ELR (cell line): ENCODE measurements at regions not wholly inside any gene's neighbourhood (a gene's known extent, or its start where the extent isn't known, plus 50 kb on each side); places are given as distances from the start of the nearest gene placed in this dataset.

Source experiments
- DNase-seq: peaks from one replicate; pipeline ENCODE4 v3.0.0-alpha.2; 2015; ENCODE audit warnings: low read depth

DNA sequence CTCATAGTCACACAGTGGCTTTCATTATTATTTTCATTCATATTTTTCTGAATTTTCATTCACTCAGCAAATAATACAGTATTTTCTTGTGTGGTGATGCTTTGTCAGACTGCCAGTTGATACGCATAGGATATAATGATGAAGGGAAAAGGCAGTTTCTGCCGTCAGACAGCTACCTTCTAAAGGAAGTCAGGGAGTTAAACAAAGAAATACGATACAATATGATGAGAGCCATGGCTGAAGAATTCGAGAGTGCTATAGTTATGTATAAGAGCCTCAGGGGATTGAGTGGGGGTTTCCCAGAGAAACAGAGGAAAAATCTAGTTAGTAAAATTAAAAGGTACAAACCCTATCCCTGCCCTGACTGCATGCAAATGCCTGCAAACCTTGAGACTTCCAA lies 479.1 kb downstream of the OLFM4 start:
- DNase-seq: no peak

DNA sequence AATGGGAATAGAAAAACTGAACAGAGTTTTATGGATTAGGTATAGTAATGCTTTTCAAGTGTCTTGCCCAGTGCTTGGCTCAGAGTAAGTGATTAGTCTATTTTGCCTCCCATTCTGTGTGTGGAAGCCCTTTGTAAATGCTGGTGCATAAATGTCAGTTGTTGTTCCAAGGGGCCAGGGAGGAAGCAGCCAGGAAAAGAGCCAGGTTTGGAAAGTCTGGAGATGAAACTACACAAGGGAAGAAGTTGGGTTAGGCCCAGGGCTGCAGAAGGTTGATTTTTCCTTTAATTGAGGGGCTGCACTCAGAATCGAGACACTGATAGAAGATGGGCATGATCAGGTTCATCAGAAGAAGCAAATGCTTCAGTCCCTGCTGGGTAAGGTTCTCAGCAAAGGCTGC lies 484.0 kb downstream of the OLFM4 start:
- DNase-seq: no peak

DNA sequence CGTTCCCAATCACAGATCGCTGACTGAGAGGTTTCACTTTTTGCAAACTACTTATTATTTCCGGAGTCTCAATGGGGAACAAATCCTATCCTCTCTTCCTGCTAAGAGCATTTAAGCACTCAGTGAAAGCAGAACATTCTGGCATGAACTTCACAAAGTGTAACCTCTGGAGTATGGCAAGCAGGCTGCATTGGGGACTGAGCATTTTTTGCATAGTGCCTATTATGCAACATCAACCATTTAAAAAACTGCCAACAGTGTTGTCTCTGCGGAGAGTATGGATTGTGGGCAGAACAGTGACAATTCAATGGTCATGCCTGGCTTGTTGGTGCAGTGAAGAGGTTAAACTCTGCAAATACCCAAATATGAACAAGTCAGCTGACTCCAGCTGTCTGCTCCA lies 484.6 kb downstream of the OLFM4 start:
- no peak for DNase-seq

DNA sequence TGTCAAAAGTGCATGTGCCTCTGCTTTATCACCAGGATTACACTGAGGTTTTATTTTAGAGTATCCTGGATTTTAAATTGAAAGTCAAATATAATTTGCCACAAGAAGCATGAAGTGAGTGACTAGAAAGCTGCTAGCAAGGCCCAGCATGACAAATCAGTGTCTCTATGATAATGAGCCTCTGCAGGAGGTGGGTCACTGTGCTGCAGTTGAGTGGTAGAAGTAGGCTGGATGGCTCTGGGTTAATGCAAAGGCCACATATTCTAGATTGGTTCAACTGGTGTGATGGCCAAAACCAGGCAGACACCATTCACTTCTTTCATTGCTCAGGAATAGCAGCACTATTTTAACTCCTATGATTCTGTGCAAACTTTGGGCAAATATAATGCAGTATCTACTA lies 491.5 kb downstream of the OLFM4 start:
- DNase-seq: no peak

GRCh38 chr13:53522034-53522433 lies 493.4 kb downstream of the OLFM4 start:
- no peak for DNase-seq

- DNase-seq: no peak
Observed at GRCh38 chr13:53537586-53537985, 509.0 kb downstream of the OLFM4 start.

- DNase-seq: no peak
Observed at GRCh38 chr13:53545340-53545941, 516.8 kb downstream of the OLFM4 start.

GRCh38 chr13:53560556-53560955 lies 531.9 kb downstream of the OLFM4 start:
- no peak for DNase-seq

DNA sequence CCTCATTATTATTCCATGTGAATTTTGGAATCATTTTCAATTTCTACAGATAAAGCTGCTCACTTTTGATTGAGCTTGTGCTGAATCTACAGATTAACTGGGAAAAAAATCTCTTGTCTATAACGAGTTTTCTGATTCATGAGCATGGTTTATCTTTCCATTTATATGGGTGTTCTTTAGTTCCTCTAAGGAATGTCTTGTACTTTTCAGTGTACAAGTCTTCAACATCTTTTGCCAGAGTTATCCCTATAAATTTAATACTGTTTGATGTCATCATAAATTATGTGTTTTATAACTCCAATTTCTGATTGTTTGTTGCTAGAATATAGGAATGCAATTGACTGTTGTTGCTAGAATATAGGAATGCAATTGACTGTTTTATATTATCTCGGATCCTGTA lies 533.8 kb downstream of the OLFM4 start:
- no peak for DNase-seq

DNA sequence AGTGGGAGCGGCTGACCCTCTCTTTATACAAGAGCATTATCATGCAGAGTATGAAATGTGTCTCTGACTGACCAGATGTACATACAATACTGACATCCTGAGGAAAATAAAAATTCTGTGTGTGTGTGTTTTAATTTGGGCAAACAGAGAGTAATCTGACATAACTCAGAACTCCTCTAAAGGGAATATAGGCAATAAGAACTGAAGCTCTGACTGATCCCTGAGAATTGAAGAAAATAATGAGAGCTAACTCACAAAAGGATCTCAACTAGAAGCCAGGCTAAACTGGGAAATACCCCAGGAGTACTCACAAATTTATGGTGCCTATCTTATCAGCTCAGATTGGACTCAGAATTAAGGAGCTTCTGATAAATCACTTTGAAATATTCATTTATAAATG lies 539.9 kb downstream of the OLFM4 start:
- no peak for DNase-seq

DNA sequence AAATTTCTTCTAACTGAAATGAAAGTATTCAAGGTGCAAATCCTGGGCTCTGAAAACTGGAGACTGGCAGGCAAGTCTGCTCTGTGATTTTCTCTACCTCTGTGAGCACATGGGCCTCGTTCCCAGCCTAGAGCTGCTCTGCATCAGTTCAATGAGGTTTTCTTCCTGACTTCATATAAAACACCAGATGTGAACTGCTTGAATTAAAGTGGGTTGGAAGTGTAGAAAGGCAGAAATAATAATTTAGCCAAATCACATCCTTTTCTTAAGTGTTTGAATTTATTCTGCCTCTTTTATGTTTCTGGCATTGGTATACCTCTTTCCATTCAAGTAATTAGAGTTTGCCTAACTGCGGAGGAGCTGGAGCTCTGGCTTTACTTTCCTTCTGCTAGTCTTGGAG lies 540.8 kb downstream of the OLFM4 start:
- DNase-seq: no peak

GRCh38 chr13:53601113-53601512 lies 572.5 kb downstream of the OLFM4 start:
- DNase-seq: no peak

GRCh38 chr13:53605326-53605725 lies 576.7 kb downstream of the OLFM4 start:
- no peak for DNase-seq

GRCh38 chr13:53612200-53612599 lies 583.6 kb downstream of the OLFM4 start:
- DNase-seq: no peak

DNA sequence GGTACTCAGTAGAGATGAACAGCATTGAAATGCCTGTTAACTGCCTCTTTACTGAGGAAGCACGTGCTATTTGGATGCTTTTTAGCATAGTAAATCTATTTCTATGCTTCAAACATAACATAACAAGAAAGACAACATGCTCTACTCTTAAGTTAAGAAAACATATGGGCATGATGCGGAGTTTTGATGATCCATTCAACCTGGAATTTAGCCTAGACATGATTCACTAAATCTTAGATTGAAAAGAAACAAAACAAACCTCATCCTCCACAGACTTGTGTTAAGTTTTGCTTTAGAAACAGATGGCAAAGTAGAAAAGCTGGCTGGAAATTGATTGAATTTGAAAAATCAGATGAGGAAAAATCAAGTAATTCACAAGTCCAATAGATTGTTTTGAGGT lies 593.8 kb downstream of the OLFM4 start:
- no peak for DNase-seq

- DNase-seq: no peak
Observed at GRCh38 chr13:53623146-53623545, 594.5 kb downstream of the OLFM4 start.

- no peak for DNase-seq
Observed at GRCh38 chr13:53631511-53631910, 602.9 kb downstream of the OLFM4 start.

DNA sequence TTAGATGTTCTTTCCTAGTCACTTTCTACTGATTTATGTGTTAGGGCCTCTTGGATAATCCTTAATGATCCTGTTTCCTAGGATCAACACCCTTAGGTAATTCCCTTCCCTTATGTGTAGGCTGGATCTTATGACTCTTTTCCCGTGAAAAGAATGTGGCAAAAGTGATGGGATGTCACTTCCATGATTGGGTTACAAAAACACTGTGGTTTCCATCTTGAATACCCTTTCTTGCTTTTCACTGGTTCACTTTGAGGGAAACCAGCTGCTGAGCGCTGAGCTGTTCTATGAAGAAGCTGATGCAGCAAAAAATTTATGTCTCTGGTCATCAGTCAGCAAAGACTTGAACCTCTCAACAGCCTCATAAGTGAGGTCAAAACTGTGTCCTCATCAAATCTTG lies 609.4 kb downstream of the OLFM4 start:
- DNase-seq: no peak

GRCh38 chr13:53642306-53642705 lies 613.7 kb downstream of the OLFM4 start:
- no peak for DNase-seq

GRCh38 chr13:53648673-53649072 lies 620.1 kb downstream of the OLFM4 start:
- DNase-seq: no peak

DNA sequence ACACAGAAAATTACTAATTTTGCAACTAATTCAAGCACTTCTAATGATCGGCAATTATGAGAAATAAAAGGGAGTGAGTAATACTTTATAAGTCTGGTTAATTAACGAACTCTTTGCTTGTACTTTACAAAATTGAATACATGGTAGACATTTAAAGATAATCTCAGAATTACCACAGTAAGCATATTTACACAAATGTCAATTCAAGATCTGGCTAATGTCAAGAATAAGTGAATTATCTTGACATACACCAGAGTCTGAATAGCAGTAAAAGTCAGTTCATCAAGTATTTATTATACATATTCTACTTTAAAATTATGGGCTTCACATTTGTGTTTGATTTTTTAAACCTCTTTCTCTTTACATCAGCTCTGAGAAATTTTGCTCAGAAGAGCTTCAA lies 643.4 kb downstream of the OLFM4 start:
- no peak for DNase-seq

- DNase-seq: no peak
Observed at GRCh38 chr13:53683146-53683545, 654.5 kb downstream of the OLFM4 start.

GRCh38 chr13:53683608-53684007 lies 655.0 kb downstream of the OLFM4 start:
- DNase-seq: no peak

GRCh38 chr13:53691417-53691816 lies 662.8 kb downstream of the OLFM4 start:
- DNase-seq: no peak
